Keratinocyte (primary cell): ENCODE measurements at regions not wholly inside any gene's neighbourhood (a gene's known extent, or its start where the extent isn't known, plus 50 kb on each side); places are given as distances from the start of the nearest gene placed in this dataset.

Experiments used
- EZH2 ChIP-seq: IDR thresholded peaks from one replicate; pipeline ENCODE4 v1.6.1; 2012; ENCODE audit warnings: inconsistent platforms, mild to moderate bottlenecking, low read length, moderate library complexity
- TF ChIP-seq, protein P1 (sequence below), 3 experiments: IDR thresholded peaks in 1 of 3; conservative IDR thresholded peaks in 1 of 3; optimal IDR thresholded peaks in 1 of 3; 2 replicates in 2 of 3; 3 replicates in 1 of 3; pipeline versions ENCODE3 to v1.5.1; 2011; ENCODE audit warnings: low read length in 3 of 3, mild to moderate bottlenecking in 3 of 3, moderate library complexity in 2 of 3, control low read depth in 1 of 3, inconsistent platforms in 1 of 3; ENCODE audit not compliant: insufficient read depth in 2 of 3; ENCODE audit errors: extremely low read depth in 1 of 3

DNA sequence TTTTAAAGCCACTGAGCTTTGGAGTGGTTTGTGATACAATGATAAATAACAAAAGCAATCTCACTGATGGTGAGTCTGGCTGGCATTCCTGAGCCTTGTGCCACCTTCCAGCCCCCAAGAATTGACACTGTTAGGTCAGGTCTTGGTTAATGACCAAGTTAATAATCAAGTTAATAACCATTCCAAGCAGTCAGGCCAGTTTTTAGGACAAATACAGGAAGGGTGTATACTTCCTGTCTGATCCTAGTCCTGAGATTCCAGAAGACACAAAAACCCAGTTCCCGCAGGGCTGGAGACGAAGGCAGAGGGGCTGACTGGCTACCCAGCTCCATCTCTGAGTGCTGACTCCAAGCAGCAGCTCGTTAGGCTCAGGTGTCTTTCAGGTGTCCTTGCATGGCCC lies 74.6 kb upstream of the LAPTM4A start:
- TF ChIP-seq, protein P1, sequence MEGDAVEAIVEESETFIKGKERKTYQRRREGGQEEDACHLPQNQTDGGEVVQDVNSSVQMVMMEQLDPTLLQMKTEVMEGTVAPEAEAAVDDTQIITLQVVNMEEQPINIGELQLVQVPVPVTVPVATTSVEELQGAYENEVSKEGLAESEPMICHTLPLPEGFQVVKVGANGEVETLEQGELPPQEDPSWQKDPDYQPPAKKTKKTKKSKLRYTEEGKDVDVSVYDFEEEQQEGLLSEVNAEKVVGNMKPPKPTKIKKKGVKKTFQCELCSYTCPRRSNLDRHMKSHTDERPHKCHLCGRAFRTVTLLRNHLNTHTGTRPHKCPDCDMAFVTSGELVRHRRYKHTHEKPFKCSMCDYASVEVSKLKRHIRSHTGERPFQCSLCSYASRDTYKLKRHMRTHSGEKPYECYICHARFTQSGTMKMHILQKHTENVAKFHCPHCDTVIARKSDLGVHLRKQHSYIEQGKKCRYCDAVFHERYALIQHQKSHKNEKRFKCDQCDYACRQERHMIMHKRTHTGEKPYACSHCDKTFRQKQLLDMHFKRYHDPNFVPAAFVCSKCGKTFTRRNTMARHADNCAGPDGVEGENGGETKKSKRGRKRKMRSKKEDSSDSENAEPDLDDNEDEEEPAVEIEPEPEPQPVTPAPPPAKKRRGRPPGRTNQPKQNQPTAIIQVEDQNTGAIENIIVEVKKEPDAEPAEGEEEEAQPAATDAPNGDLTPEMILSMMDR (optimal IDR thresholded peaks at IDR 0.05 in 1 of 3, IDR thresholded peaks at IDR 0.05 in 1 of 3, conservative IDR thresholded peaks at IDR 0.05 in 1 of 3; ENCODE audit: extremely low read depth in 1 of 3, insufficient read depth in 2 of 3, low read length in 3 of 3): no peak
- TF ChIP-seq EZH2: no peak
